ENCODE measurements at regions not wholly inside any gene's neighbourhood (a gene's known extent, or its start where the extent isn't known, plus 50 kb on each side); places are given as distances from the start of the nearest gene placed in this dataset.

GRCh38 chr3:46082849-46083248, 55.6 kb upstream of the XCR1 start:
- Histone ChIP-seq H3K9ac (no peak overlapping the region), H3K27ac (no peak overlapping the region), H3K79me2 (ENCODE audit: insufficient read depth, low read depth) (no peaks in the 10 kb centered on the region), H3K27me3 (ENCODE audit: insufficient read depth, low read depth) (no peaks in the 10 kb centered on the region), H3K36me3 (ENCODE audit: insufficient read depth) (no peaks in the 10 kb centered on the region), H3K4me3 (IDR thresholded peaks at IDR 0.05; ENCODE audit: insufficient read depth, low read depth, low read length) (no peak overlapping the region), H2AFZ (ENCODE audit: low read depth) (no peak overlapping the region), H3K4me1 (ENCODE audit: low read depth, poor library complexity, severe bottlenecking) (peaks cover 33% of the 10 kb centered on the region), H3K4me2 (no peak overlapping the region), H4K20me1 (ENCODE audit: insufficient read depth) (no peaks in the 10 kb centered on the region)
- no peak for TF ChIP-seq CTCF (conservative IDR thresholded peaks at IDR 0.05; ENCODE audit: low read depth, low read length)

GRCh38 chr3:46082021-46082420, 54.7 kb upstream of the XCR1 start:
- no peaks in the 10 kb centered on the region for H3K79me2 ChIP-seq (ENCODE audit: insufficient read depth, low read depth)
- no peak overlapping the region for H2AFZ ChIP-seq (ENCODE audit: low read depth)
- H3K4me2 ChIP-seq = no peak overlapping the region
- H3K27me3 ChIP-seq (ENCODE audit: insufficient read depth, low read depth) = no peaks in the 10 kb centered on the region
- no peak overlapping the region for H3K9ac ChIP-seq
- H4K20me1 ChIP-seq (ENCODE audit: insufficient read depth) = no peaks in the 10 kb centered on the region
- no peak overlapping the region for H3K27ac ChIP-seq
- H3K4me3 ChIP-seq (IDR thresholded peaks at IDR 0.05; ENCODE audit: insufficient read depth, low read depth, low read length) = no peak overlapping the region
- H3K36me3 ChIP-seq (ENCODE audit: insufficient read depth) = no peaks in the 10 kb centered on the region
- peaks cover 31% of the 10 kb centered on the region for H3K4me1 ChIP-seq (ENCODE audit: low read depth, poor library complexity, severe bottlenecking)
- TF ChIP-seq CTCF (conservative IDR thresholded peaks at IDR 0.05; ENCODE audit: low read depth, low read length) = no peak

- no peaks in the 10 kb centered on the region for H3K36me3 ChIP-seq (ENCODE audit: insufficient read depth)
- H2AFZ ChIP-seq (ENCODE audit: low read depth) = no peak overlapping the region
- no peaks in the 10 kb centered on the region for H3K79me2 ChIP-seq (ENCODE audit: insufficient read depth, low read depth)
- H3K4me3 ChIP-seq (IDR thresholded peaks at IDR 0.05; ENCODE audit: insufficient read depth, low read depth, low read length) = no peak overlapping the region
- H4K20me1 ChIP-seq (ENCODE audit: insufficient read depth) = no peaks in the 10 kb centered on the region
- no peak overlapping the region for H3K27ac ChIP-seq
- no peaks in the 10 kb centered on the region for H3K27me3 ChIP-seq (ENCODE audit: insufficient read depth, low read depth)
- H3K4me2 ChIP-seq = no peak overlapping the region
- H3K4me1 ChIP-seq (ENCODE audit: low read depth, poor library complexity, severe bottlenecking) = peaks cover 22% of the 10 kb centered on the region
- no peak for TF ChIP-seq CTCF (conservative IDR thresholded peaks at IDR 0.05; ENCODE audit: low read depth, low read length)
- no peak overlapping the region for H3K9ac ChIP-seq
Measured at GRCh38 chr3:46080969-46081345, 53.7 kb upstream of the XCR1 start.

- Histone ChIP-seq H3K4me2 (no peak overlapping the region), H3K9ac (no peak overlapping the region), H4K20me1 (ENCODE audit: insufficient read depth) (no peaks in the 10 kb centered on the region), H3K4me1 (ENCODE audit: low read depth, poor library complexity, severe bottlenecking) (peaks cover 16% of the 10 kb centered on the region), H3K36me3 (ENCODE audit: insufficient read depth) (no peaks in the 10 kb centered on the region), H3K27me3 (ENCODE audit: insufficient read depth, low read depth) (no peaks in the 10 kb centered on the region), H3K27ac (no peak overlapping the region), H3K79me2 (ENCODE audit: insufficient read depth, low read depth) (no peaks in the 10 kb centered on the region), H3K4me3 (IDR thresholded peaks at IDR 0.05; ENCODE audit: insufficient read depth, low read depth, low read length) (no peak overlapping the region), H2AFZ (ENCODE audit: low read depth) (no peak overlapping the region)
- no peak for TF ChIP-seq CTCF (conservative IDR thresholded peaks at IDR 0.05; ENCODE audit: low read depth, low read length)
Measured at GRCh38 chr3:46080124-46080968, 53.1 kb upstream of the XCR1 start.

Data from KMS-11 (cell line).